ENCODE measurements at regions not wholly inside any gene's neighbourhood (a gene's known extent, or its start where the extent isn't known, plus 50 kb on each side); places are given as distances from the start of the nearest gene placed in this dataset.

DNA sequence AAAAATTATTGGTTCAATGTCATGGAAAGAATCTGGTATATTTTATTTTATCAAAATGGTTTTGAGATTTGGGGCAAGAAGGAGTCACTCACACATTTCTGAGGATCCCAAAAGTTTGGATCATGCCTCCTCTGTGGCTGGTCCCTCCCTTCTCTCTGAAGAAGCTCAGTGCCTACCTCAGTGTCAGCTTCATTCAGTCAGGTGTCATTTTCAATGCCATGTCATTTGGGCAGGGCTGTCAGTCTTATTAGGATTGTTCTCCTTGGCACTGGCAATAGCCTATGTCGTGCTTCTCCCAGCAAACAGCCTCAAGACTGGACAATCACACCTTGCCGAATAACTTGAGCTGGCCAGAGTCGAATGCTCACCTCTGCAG is 264.5 kb upstream of the CAMK1G start:
- TF ChIP-seq, protein P1, sequence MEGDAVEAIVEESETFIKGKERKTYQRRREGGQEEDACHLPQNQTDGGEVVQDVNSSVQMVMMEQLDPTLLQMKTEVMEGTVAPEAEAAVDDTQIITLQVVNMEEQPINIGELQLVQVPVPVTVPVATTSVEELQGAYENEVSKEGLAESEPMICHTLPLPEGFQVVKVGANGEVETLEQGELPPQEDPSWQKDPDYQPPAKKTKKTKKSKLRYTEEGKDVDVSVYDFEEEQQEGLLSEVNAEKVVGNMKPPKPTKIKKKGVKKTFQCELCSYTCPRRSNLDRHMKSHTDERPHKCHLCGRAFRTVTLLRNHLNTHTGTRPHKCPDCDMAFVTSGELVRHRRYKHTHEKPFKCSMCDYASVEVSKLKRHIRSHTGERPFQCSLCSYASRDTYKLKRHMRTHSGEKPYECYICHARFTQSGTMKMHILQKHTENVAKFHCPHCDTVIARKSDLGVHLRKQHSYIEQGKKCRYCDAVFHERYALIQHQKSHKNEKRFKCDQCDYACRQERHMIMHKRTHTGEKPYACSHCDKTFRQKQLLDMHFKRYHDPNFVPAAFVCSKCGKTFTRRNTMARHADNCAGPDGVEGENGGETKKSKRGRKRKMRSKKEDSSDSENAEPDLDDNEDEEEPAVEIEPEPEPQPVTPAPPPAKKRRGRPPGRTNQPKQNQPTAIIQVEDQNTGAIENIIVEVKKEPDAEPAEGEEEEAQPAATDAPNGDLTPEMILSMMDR (conservative IDR thresholded peaks at IDR 0.05; ENCODE audit: low read depth, low read length) = no peak
- DNase-seq (ENCODE audit: low read depth) = no peak
- H3K4me3 ChIP-seq (ENCODE audit: low read depth, low read length) = no peak overlapping the region

DNA sequence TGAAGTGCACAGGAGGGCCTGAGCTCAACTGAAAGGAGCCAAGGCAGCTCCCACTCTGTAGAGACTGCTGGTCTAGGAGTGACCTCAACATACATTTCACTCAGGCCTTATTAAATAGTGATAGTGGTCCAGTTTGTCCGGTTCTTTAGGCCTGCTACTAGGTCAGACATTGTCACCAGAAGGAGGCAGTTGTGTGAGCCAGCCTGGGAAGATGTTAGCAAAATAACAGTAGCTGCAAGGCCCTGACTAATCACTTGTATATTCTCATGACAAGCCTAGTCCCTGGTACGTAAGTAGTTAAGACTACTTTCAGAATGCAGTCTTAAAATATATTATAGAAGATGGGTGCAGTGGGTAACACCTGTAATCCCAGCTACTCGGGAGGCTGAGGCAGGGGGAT is 264.0 kb upstream of the CAMK1G start:
- no peak for DNase-seq (ENCODE audit: low read depth)
- TF ChIP-seq, protein P1 (conservative IDR thresholded peaks at IDR 0.05; ENCODE audit: low read depth, low read length) = no peak
- no peak overlapping the region for H3K4me3 ChIP-seq (ENCODE audit: low read depth, low read length)

DNA sequence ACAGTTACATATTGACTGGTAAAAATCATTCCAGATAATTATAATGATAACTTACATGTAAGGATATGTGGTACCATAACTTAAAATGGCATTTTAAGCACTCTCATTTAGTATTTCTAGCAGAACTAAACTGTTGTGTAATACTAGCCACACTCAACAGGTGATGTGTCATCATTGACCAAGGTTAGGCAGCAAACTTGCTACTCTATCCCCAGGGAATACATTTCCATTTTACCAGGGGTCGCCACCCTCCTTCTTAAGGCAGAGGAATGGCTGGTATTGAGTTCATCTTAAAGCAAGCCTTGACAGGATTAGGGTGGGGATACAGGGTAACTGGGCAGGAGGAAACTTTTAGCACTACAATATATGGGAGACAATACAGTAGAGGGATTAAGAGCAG is 259.8 kb upstream of the CAMK1G start:
- no peak overlapping the region for H3K4me3 ChIP-seq (ENCODE audit: low read depth, low read length)
- peak; percentile 9 for DNase-seq (ENCODE audit: low read depth)
- TF ChIP-seq, protein P1 (conservative IDR thresholded peaks at IDR 0.05; ENCODE audit: low read depth, low read length) = no peak

DNA sequence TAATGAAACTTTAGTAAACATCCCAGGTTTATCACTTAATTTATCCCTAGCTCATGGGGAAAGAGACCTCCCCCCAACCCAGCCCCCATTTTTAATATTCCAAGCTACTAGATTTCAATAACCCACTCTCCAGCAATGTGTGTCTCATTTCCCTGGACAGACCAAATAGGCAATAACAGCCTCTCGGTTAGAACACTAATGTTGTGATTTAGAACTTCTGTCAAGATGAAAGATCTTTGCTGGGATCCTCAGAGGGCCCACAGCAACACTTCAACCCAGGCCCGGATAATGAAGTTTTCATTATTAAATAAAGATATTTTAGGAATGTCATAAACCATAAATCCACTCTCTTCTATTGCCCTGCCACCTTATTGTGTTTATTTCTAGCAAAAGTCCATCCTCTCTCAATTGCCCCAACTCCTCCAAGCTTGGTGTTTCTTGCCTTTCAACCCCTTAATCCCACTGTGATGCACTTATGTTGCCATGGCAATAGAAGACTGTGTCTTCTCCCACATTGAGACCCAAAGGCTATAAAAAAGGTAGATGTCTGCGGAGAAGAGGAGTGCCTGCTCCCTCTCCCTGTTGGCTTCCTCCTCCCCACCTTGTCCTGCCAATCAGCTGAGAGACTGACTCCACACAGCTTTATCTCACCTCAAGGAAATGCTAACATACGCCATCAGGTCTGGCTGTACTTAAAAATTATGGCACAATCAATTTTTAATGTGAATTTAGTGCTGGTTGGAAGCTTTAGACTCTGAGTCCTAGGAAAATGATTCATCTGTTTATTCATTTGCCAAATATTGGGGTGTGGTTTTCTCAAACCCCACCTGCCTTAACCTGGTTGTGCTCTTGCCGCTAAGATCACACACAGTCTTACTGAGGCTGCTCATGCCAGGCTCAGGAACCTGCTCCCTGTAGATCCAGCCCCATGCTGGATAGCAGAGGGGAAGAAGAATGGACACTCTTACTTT is 258.3 kb upstream of the CAMK1G start:
- H3K4me3 ChIP-seq (ENCODE audit: low read depth, low read length) = no peak overlapping the region
- TF ChIP-seq, protein P1 (conservative IDR thresholded peaks at IDR 0.05; ENCODE audit: low read depth, low read length) = no peak
- no peak for DNase-seq (ENCODE audit: low read depth)

DNA sequence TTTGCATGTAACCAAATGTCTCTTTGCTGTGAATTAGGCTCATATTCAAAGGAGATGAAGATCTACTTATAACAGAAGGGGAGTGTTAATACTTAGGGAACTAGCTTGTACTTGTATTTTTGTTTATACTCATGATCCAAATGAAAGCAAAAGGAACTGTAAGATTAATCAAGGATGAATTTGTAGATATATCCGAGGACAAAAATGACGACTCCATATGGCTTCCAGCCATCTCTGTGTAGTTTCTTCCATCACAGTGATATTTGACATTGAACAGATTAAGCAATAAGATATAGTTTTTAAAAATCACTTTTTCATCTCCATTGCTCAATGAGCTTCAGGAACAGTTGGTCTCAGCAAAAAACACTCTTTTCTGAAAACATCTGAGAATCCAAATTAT is 257.4 kb upstream of the CAMK1G start:
- TF ChIP-seq, protein P1 (conservative IDR thresholded peaks at IDR 0.05; ENCODE audit: low read depth, low read length) = no peak
- no peak for DNase-seq (ENCODE audit: low read depth)

DNA sequence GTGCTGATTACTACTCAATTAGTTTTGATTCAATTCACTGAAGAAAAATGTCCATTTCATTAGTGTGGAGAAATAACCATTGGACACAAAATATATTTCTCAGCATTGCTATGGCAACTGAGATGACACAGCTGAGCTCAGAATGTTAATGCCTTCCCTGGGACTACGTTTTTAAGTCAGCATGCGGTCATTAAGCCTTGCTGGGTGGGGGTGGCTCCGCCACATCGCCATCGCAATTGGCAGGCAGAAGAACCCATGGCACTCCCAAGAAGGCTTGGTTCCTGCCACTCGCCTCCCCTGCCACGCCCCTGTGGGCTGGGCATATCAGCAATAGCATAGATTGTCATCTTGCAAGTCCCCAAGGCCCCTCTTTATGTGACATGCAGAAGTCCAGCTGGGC is 256.7 kb upstream of the CAMK1G start:
- no peak overlapping the region for H3K4me3 ChIP-seq (ENCODE audit: low read depth, low read length)
- TF ChIP-seq, protein P1 (conservative IDR thresholded peaks at IDR 0.05; ENCODE audit: low read depth, low read length) = no peak
- DNase-seq (ENCODE audit: low read depth) = no peak

More for the DNA sequence above, 257.4 kb upstream of the CAMK1G start:
- no peak overlapping the region for H3K4me3 ChIP-seq (ENCODE audit: low read depth, low read length)

DNA sequence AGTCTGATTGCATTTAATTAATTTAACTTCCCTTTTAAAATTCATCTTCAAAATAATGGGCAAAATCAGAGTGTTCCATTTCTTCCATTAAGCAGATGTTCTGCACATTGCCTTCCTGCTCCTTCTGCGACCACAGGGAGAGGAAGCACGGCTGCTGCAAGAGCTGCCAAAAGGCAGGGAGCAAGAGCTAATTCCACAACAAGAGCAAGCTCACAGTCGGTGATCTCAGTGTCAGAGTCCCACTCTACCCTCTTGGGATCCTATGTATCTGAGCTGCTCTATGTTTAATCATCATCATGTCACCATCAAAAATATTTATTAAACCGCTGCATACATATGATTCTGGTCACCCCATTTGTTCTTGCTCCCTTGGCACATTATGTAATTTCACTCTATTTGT is 255.3 kb upstream of the CAMK1G start:
- H3K4me3 ChIP-seq (ENCODE audit: low read depth, low read length) = no peak overlapping the region
- no peak for DNase-seq (ENCODE audit: low read depth)
- TF ChIP-seq, protein P1 (conservative IDR thresholded peaks at IDR 0.05; ENCODE audit: low read depth, low read length) = no peak
